HEK293 (cell line): ENCODE measurements at regions not wholly inside any gene's neighbourhood (a gene's known extent, or its start where the extent isn't known, plus 50 kb on each side); places are given as distances from the start of the nearest gene placed in this dataset.

Experiments used
- CTCF ChIA-PET: fragments of 350-600 bp; formaldehyde crosslinking; extraction: SDS; loops from one replicate; lab custom pipeline; 2021; ENCODE audit warnings: antibody characterized with exemption; lab: Yijun Ruan, JAX
- POLR2A ChIA-PET: fragments of 300-600 bp; formaldehyde crosslinking; extraction: SDS; loops from one replicate; lab custom pipeline; 2020; ENCODE audit warnings: antibody characterized with exemption, inconsistent platforms; lab: Yijun Ruan, JAX
- H3K27ac ChIP-seq: fragments of 200-500 bp; sonication (Bioruptor generic); 2 replicates; pipeline ENCODE4 v1.5.1; 2014; ENCODE audit warnings: low read depth, low read length, control low read depth, inconsistent platforms; ENCODE audit errors: extremely low read depth
- H3K36me3 ChIP-seq, 2 experiments: fragments of 200-500 bp in 1 of 2; sonication (Bioruptor generic) in 1 of 2; 1 replicate in 1 of 2; 2 replicates in 1 of 2; pipeline ENCODE4 v1.5.1; 2014 to 2017; ENCODE audit warnings: inconsistent platforms in 2 of 2, low read length in 2 of 2; ENCODE audit not compliant: control insufficient read depth in 2 of 2, insufficient read depth in 1 of 2
- H3K4me1 ChIP-seq: fragments of 200-500 bp; sonication (Bioruptor generic); 2 replicates; pipeline ENCODE4 v1.5.1; 2014; ENCODE audit warnings: mild to moderate bottlenecking, low read length, inconsistent platforms; ENCODE audit not compliant: control insufficient read depth, insufficient read depth
- H3K4me3 ChIP-seq: 2 replicates; pipeline ENCODE4 v1.5.1; 2011; ENCODE audit warnings: low read depth, mild to moderate bottlenecking, control low read depth, low read length, moderate library complexity
- H3K9me3 ChIP-seq: fragments of 200-500 bp; sonication (Bioruptor generic); 2 replicates; pipeline ENCODE4 v1.5.1; 2014; ENCODE audit warnings: low read depth, low read length, inconsistent platforms; ENCODE audit not compliant: control insufficient read depth, insufficient read depth
- GFI1B ChIP-seq: fragments of 450-650 bp; formaldehyde crosslinking; IDR thresholded peaks from 2 replicates; pipeline ENCODE4 v1.5.1; 2016; ENCODE audit warnings: missing biosample characterization, missing genetic modification characterization
- HOXD13 ChIP-seq: sonication (generic); formaldehyde crosslinking; IDR thresholded peaks from 2 replicates; pipeline ENCODE4 v1.8.0; 2022; ENCODE audit warnings: missing genetic modification reagents, borderline replicate concordance
- KLF17 ChIP-seq: fragments of 450-650 bp; formaldehyde crosslinking; IDR thresholded peaks from 2 replicates; pipeline ENCODE4 v1.5.1; 2016; ENCODE audit warnings: missing biosample characterization, missing genetic modification characterization
- PRDM4 ChIP-seq: fragments of 450-650 bp; formaldehyde crosslinking; IDR thresholded peaks from 2 replicates; pipeline ENCODE4 v1.5.1; 2017; ENCODE audit warnings: missing biosample characterization, missing genetic modification characterization
- REPIN1 ChIP-seq: fragments of 450-650 bp; formaldehyde crosslinking; IDR thresholded peaks from 2 replicates; pipeline ENCODE4 v1.5.1; 2017; ENCODE audit warnings: missing biosample characterization, missing genetic modification characterization, low read depth
- REST ChIP-seq: fragments of 450-650 bp; formaldehyde crosslinking; IDR thresholded peaks from 2 replicates; pipeline ENCODE4 v1.5.1; 2016; ENCODE audit warnings: missing biosample characterization, missing genetic modification characterization
- SP3 ChIP-seq: fragments of 450-650 bp; formaldehyde crosslinking; IDR thresholded peaks from 2 replicates; pipeline ENCODE4 v1.5.1; 2016; ENCODE audit warnings: missing biosample characterization, missing genetic modification characterization
- YY1 ChIP-seq: fragments of 450-650 bp; formaldehyde crosslinking; IDR thresholded peaks from 2 replicates; pipeline ENCODE4 v1.5.1; 2018; ENCODE audit warnings: missing biosample characterization, missing genetic modification characterization
- ZBTB1 ChIP-seq: fragments of 450-650 bp; formaldehyde crosslinking; IDR thresholded peaks from 2 replicates; pipeline ENCODE4 v1.5.1; 2016; ENCODE audit warnings: missing biosample characterization, missing genetic modification characterization
- ZNF10 ChIP-seq: fragments of 450-650 bp; formaldehyde crosslinking; IDR thresholded peaks from 2 replicates; pipeline ENCODE4 v1.5.1; 2017; ENCODE audit warnings: missing biosample characterization, missing genetic modification characterization
- ZNF133 ChIP-seq: fragments of 450-650 bp; formaldehyde crosslinking; IDR thresholded peaks from 2 replicates; pipeline ENCODE4 v1.5.1; 2016; ENCODE audit warnings: missing biosample characterization, missing genetic modification characterization
- ZNF140 ChIP-seq: fragments of 450-650 bp; formaldehyde crosslinking; IDR thresholded peaks from 2 replicates; pipeline ENCODE4 v1.5.1; 2016; ENCODE audit warnings: missing biosample characterization, missing genetic modification characterization
- ZNF239 ChIP-seq: fragments of 450-650 bp; formaldehyde crosslinking; IDR thresholded peaks from 2 replicates; pipeline ENCODE4 v1.5.1; 2016; ENCODE audit warnings: missing biosample characterization, missing genetic modification characterization
- ZNF280D ChIP-seq: fragments of 450-650 bp; formaldehyde crosslinking; IDR thresholded peaks from 2 replicates; pipeline ENCODE4 v1.5.1; 2016; ENCODE audit warnings: missing biosample characterization, missing genetic modification characterization
- ZNF366 ChIP-seq: fragments of 450-650 bp; formaldehyde crosslinking; conservative IDR thresholded peaks from 2 replicates; pipeline ENCODE4 v1.5.1; 2016; ENCODE audit warnings: missing biosample characterization, missing genetic modification characterization
- ZNF561 ChIP-seq: fragments of 450-650 bp; IDR thresholded peaks from 2 replicates; pipeline ENCODE4 v1.5.1; 2018; ENCODE audit warnings: missing biosample characterization, missing genetic modification characterization, borderline replicate concordance
- ZNF596 ChIP-seq: fragments of 450-650 bp; IDR thresholded peaks from 2 replicates; pipeline ENCODE4 v1.5.0; 2018; ENCODE audit warnings: missing biosample characterization, mild to moderate bottlenecking, missing genetic modification characterization, moderate library complexity
- ZNF626 ChIP-seq: fragments of 450-650 bp; sonication (Bioruptor Pico); formaldehyde crosslinking; IDR thresholded peaks from 2 replicates; pipeline ENCODE4 v1.5.1; 2018; ENCODE audit warnings: missing biosample characterization, missing genetic modification characterization, inconsistent platforms
- ZNF701 ChIP-seq: fragments of 450-650 bp; formaldehyde crosslinking; IDR thresholded peaks from 2 replicates; pipeline ENCODE4 v1.5.1; 2016; ENCODE audit warnings: missing biosample characterization, missing genetic modification characterization
- ZNF785 ChIP-seq: fragments of 450-650 bp; formaldehyde crosslinking; IDR thresholded peaks from 2 replicates; pipeline ENCODE4 v1.5.1; 2016; ENCODE audit warnings: missing biosample characterization, missing genetic modification characterization
- ZSCAN30 ChIP-seq: fragments of 450-650 bp; IDR thresholded peaks from 2 replicates; pipeline ENCODE4 v1.5.1; 2018; ENCODE audit warnings: missing biosample characterization, mild to moderate bottlenecking, missing genetic modification characterization, moderate library complexity

- no peak for TF ChIP-seq REST (tag by site-specific recombination)
Measured at GRCh38 chrX:17278961-17279360, 96.0 kb upstream of the NHS start (continued).

GRCh38 chrX:17285983-17286382 lies 89.0 kb upstream of the NHS start:
- no peak overlapping the region for H3K27ac ChIP-seq
- TF ChIP-seq GFI1B (no peak), ZNF596 (tag by site-specific recombination) (no peak), ZSCAN30 (tag by site-specific recombination) (no peak)
- H3K9me3 ChIP-seq = no peaks in the 10 kb centered on the region
- no peaks in the 10 kb centered on the region for H3K36me3 ChIP-seq
- no peaks in the 10 kb centered on the region for H3K4me1 ChIP-seq
- ChIA-PET CTCF (no interaction called here), POLR2A (no interaction called here)
- H3K4me3 ChIP-seq = no peak overlapping the region

GRCh38 chrX:17291171-17291900 lies 83.7 kb upstream of the NHS start:
- POLR2A ChIA-PET = no interaction called here
- Histone ChIP-seq H3K4me1 (no peaks in the 10 kb centered on the region), H3K27ac (no peak overlapping the region), H3K9me3 (no peaks in the 10 kb centered on the region), H3K36me3 (no peaks in the 10 kb centered on the region), H3K4me3 (no peak overlapping the region)
- TF ChIP-seq ZNF596 (tag by site-specific recombination) (no peak), ZNF10 (no peak), ZNF133 (tag by site-specific recombination) (no peak), ZNF561 (tag by site-specific recombination) (no peak), YY1 (tag by site-specific recombination) (no peak), ZNF280D (tag by site-specific recombination) (no peak), ZNF366 (no peak), ZNF140 (tag by site-specific recombination) (no peak), ZBTB1 (tag by site-specific recombination) (no peak), ZNF239 (tag by site-specific recombination) (no peak), KLF17 (tag by site-specific recombination) (no peak), REPIN1 (tag by site-specific recombination) (no peak), SP3 (tag by site-specific recombination) (no peak), ZNF701 (no peak), ZNF785 (tag by site-specific recombination) (no peak), HOXD13 (no peak), PRDM4 (no peak), ZNF626 (no peak)
- CTCF ChIA-PET = interaction anchor here (0.6 kb wide), 1 partner anchor 68 kb away, joined by 3 read pairs; no protein-coding TSS in a partner anchor
